ENCODE measurements at regions not wholly inside any gene's neighbourhood (a gene's known extent, or its start where the extent isn't known, plus 50 kb on each side); places are given as distances from the start of the nearest gene placed in this dataset.

- H3K9me3 ChIP-seq (ENCODE audit: insufficient read depth, low read length) = no peaks in the 10 kb centered on the region
- TF ChIP-seq CTCF (IDR thresholded peaks at IDR 0.05; ENCODE audit: insufficient read depth, low read length, poor library complexity, severe bottlenecking) = no peak
- no peaks in the 10 kb centered on the region for H3F3A ChIP-seq (ENCODE audit: insufficient read depth)
- no peak overlapping the region for H3K27ac ChIP-seq (ENCODE audit: low read depth, low read length)
- no peak overlapping the region for H3K4me2 ChIP-seq (ENCODE audit: low read depth, low read length, poor library complexity, severe bottlenecking)
- H3K9ac ChIP-seq (ENCODE audit: low read length) = no peak overlapping the region
- no peaks in the 10 kb centered on the region for H4K20me1 ChIP-seq (ENCODE audit: low read depth, low read length)
- no peaks in the 10 kb centered on the region for H3K79me2 ChIP-seq (ENCODE audit: insufficient read depth, low read length)
- H3K27me3 ChIP-seq (ENCODE audit: low read length) = no peaks in the 10 kb centered on the region
- H3K36me3 ChIP-seq (ENCODE audit: low read length) = no peaks in the 10 kb centered on the region
- H3K9me2 ChIP-seq (replicated peaks; ENCODE audit: insufficient read depth, low read length) = no peaks in the 10 kb centered on the region
- no peak overlapping the region for H2AFZ ChIP-seq (ENCODE audit: low read depth, low read length, severe bottlenecking)
- no peak overlapping the region for H3K4me3 ChIP-seq (ENCODE audit: insufficient read depth, low read length, poor library complexity, severe bottlenecking)
These were observed 360.5 kb downstream of the LIG4 start for GRCh38 chr13:107854880-107855279.

DNA sequence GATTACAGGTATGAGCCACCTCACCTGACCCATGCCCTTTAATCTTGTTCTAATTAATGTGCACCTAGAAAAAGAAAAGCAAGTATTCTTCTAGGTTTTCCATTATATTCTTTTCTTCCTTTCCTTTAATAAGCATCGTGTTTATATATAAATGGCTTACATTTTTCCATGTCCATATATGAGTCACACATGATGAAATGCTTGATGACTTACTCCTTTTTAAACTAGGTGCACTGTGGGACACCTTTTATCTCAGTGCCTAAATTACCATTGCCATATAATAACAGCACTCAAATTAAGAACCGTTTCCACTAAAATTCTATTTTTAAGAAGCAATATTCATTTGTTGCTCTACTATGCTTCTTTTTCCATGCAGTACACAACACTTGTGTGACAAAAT is 363.3 kb downstream of the LIG4 start:
- TF ChIP-seq EZH2phosphoT487 (conservative IDR thresholded peaks at IDR 0.05; ENCODE audit: low read length) (no peak), CTCF (IDR thresholded peaks at IDR 0.05; ENCODE audit: insufficient read depth, low read length, poor library complexity, severe bottlenecking) (no peak)
- Histone ChIP-seq H3K9me2 (replicated peaks; ENCODE audit: insufficient read depth, low read length) (no peaks in the 10 kb centered on the region), H3K79me2 (ENCODE audit: insufficient read depth, low read length) (no peaks in the 10 kb centered on the region)

DNA sequence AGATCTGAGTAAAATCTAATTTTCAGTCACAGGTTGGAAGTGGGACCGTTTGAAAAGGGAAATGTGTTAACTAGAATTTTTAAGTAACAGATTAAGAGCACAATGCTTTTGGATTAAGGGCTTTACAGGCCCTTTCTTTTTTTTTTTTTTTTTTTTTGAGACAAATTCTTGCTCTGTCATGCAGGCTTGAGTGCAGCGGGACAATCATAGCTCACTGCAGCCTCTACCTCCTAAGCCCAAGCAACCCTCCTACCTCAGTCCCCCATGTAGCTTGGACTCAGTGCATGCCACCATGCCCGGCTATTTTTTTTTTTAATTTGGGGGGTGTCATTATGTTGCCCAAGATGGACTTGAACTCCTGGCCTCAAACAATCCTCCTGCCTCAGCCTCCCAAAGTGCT is 363.7 kb downstream of the LIG4 start:
- no peak overlapping the region for H3K4me2 ChIP-seq (ENCODE audit: low read depth, low read length, poor library complexity, severe bottlenecking)
- H3K36me3 ChIP-seq (ENCODE audit: low read length) = no peaks in the 10 kb centered on the region
- H3F3A ChIP-seq (ENCODE audit: insufficient read depth) = no peaks in the 10 kb centered on the region
- no peak overlapping the region for H3K9ac ChIP-seq (ENCODE audit: low read length)
- H3K4me3 ChIP-seq (ENCODE audit: insufficient read depth, low read length, poor library complexity, severe bottlenecking) = no peak overlapping the region
- TF ChIP-seq CTCF (IDR thresholded peaks at IDR 0.05; ENCODE audit: insufficient read depth, low read length, poor library complexity, severe bottlenecking) (no peak), EZH2phosphoT487 (conservative IDR thresholded peaks at IDR 0.05; ENCODE audit: low read length) (no peak)
- H4K20me1 ChIP-seq (ENCODE audit: low read depth, low read length) = no peaks in the 10 kb centered on the region
- no peaks in the 10 kb centered on the region for H3K9me3 ChIP-seq (ENCODE audit: insufficient read depth, low read length)
- H3K9me2 ChIP-seq (replicated peaks; ENCODE audit: insufficient read depth, low read length) = no peaks in the 10 kb centered on the region
- no peak overlapping the region for H3K27ac ChIP-seq (ENCODE audit: low read depth, low read length)
- no peaks in the 10 kb centered on the region for H3K27me3 ChIP-seq (ENCODE audit: low read length)
- no peak overlapping the region for H2AFZ ChIP-seq (ENCODE audit: low read depth, low read length, severe bottlenecking)
- no peaks in the 10 kb centered on the region for H3K79me2 ChIP-seq (ENCODE audit: insufficient read depth, low read length)

More for the DNA sequence above, 363.3 kb downstream of the LIG4 start:
- no peaks in the 10 kb centered on the region for H3K36me3 ChIP-seq (ENCODE audit: low read length)
- no peak overlapping the region for H3K4me3 ChIP-seq (ENCODE audit: insufficient read depth, low read length, poor library complexity, severe bottlenecking)
- no peaks in the 10 kb centered on the region for H3K9me3 ChIP-seq (ENCODE audit: insufficient read depth, low read length)
- no peaks in the 10 kb centered on the region for H3F3A ChIP-seq (ENCODE audit: insufficient read depth)
- no peak overlapping the region for H3K4me2 ChIP-seq (ENCODE audit: low read depth, low read length, poor library complexity, severe bottlenecking)
- H2AFZ ChIP-seq (ENCODE audit: low read depth, low read length, severe bottlenecking) = no peak overlapping the region
- no peaks in the 10 kb centered on the region for H3K27me3 ChIP-seq (ENCODE audit: low read length)
- H3K9ac ChIP-seq (ENCODE audit: low read length) = no peak overlapping the region
- H4K20me1 ChIP-seq (ENCODE audit: low read depth, low read length) = no peaks in the 10 kb centered on the region
- H3K27ac ChIP-seq (ENCODE audit: low read depth, low read length) = no peak overlapping the region

DNA sequence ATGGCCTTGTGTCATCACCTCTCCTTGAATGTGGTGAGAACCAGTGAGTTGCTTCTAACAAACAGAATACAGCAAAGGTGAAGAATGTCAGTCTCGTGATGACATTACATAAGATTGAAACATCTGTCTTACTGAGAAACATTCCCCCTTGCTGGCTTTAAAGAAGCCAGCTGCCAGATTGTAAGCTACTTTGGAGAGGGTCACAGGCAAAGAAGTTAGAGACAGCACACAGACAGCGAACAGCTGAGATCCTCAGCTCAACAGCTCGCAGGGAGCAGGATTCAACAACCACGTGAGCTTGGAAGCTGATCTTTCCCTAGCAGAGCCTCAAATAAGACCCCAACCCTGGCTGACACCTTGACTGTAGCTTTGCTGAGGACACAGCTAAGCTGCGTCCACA is 367.9 kb downstream of the LIG4 start:
- Histone ChIP-seq H3K9me2 (replicated peaks; ENCODE audit: insufficient read depth, low read length) (no peaks in the 10 kb centered on the region), H3K36me3 (ENCODE audit: low read length) (no peaks in the 10 kb centered on the region), H3K9ac (ENCODE audit: low read length) (no peak overlapping the region), H3K9me3 (ENCODE audit: insufficient read depth, low read length) (no peaks in the 10 kb centered on the region), H3K4me2 (ENCODE audit: low read depth, low read length, poor library complexity, severe bottlenecking) (no peak overlapping the region), H2AFZ (ENCODE audit: low read depth, low read length, severe bottlenecking) (no peak overlapping the region), H4K20me1 (ENCODE audit: low read depth, low read length) (no peaks in the 10 kb centered on the region), H3F3A (ENCODE audit: insufficient read depth) (no peaks in the 10 kb centered on the region), H3K27me3 (ENCODE audit: low read length) (no peaks in the 10 kb centered on the region), H3K79me2 (ENCODE audit: insufficient read depth, low read length) (no peaks in the 10 kb centered on the region), H3K27ac (ENCODE audit: low read depth, low read length) (no peak overlapping the region), H3K4me3 (ENCODE audit: insufficient read depth, low read length, poor library complexity, severe bottlenecking) (no peak overlapping the region)
- no peak for TF ChIP-seq EZH2phosphoT487 (conservative IDR thresholded peaks at IDR 0.05; ENCODE audit: low read length)
- TF ChIP-seq CTCF (IDR thresholded peaks at IDR 0.05; ENCODE audit: insufficient read depth, low read length, poor library complexity, severe bottlenecking) = no peak

Data from SU-DHL-6 (cell line).